Astrocyte of the spinal cord (primary cell): ENCODE measurements at regions not wholly inside any gene's neighbourhood (a gene's known extent, or its start where the extent isn't known, plus 50 kb on each side); places are given as distances from the start of the nearest gene placed in this dataset.

ENCODE experiments used
- DNase-seq: peaks from one replicate; pipeline ENCODE4 v3.0.0; 2011; ENCODE audit warnings: low read depth, low spot score
- H3K4me3 ChIP-seq: 2 replicates; pipeline ENCODE4 v1.5.1; 2011; ENCODE audit warnings: low read depth, mild to moderate bottlenecking, low read length, moderate library complexity
- CTCF ChIP-seq: IDR thresholded peaks from 2 replicates; pipeline ENCODE4 v1.5.1; 2012; ENCODE audit warnings: low read depth, mild to moderate bottlenecking, low read length, inconsistent platforms
- in situ Hi-C: cut with HindIII; loops from 2 replicates; pipeline ENCODE4 v1.10.0; 2017; ENCODE audit warnings: low sequenced_read_pairs

DNA sequence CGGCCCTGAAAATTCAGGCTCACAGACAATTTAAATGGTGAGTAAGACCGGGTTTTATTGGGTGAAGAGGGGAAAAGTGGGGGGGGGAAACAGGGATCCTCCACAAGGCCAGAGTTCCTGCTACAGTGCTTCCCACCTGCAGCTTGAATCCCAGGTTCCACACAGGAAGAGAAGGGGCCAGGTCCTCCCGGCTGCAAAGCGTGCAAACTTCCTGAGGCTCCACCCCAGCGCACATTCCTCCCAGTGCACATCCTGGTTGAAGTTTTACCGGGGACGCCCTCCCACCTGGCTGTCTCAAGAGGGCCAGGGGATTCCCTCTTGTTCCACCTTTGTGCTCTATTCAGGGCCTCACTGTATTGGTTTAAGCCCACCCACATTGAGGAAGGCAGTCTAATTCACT is 347.7 kb upstream of the REG3G start:
- no peak for DNase-seq
- no peak overlapping the region for H3K4me3 ChIP-seq
- TF ChIP-seq CTCF, result no peak
- in situ Hi-C loops, result no loop called here

DNA sequence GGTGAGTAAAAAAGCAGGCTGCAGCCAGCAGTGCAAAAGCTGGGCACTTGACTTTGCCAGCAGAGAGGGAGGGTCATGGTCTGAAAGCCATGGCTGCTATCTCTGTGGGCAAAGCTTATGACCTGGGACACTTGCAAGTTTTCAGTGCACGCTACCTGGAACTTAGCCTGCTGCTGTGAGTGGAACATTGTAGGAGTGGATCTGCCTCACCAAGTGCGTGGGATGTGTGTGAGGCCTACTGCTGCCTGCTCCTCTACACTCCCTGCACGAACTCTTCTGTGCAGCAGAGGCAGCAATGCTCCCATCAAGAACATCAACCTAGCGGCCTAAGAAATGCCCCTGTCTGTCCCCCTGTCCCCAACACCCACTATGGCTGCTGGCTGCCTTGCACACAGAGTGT is 344.1 kb upstream of the REG3G start:
- TF ChIP-seq CTCF, result no peak
- no peak for DNase-seq
- no peak overlapping the region for H3K4me3 ChIP-seq
- in situ Hi-C loops, result no loop called here

DNA sequence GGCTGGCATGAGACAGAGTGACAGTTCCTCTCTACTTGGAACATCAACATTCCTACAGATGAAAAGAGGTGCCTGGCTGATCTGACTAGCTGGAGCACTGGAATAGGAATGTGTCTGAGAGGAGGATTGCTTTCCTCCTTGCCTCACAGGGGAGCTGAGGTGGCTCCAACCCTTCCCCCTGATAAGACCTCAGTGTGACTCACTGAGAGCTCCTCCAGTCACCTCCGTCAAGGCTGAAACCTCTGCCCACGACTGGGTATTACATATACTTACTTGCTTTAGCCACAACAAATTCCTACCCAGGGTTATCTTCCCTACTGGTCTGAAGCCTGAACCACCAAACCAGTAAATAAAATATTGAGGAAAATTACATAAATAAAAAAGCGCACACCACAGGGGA is 342.7 kb upstream of the REG3G start:
- DNase-seq, result no peak
- in situ Hi-C loops, result no loop called here
- no peak for TF ChIP-seq CTCF
- no peak overlapping the region for H3K4me3 ChIP-seq

DNA sequence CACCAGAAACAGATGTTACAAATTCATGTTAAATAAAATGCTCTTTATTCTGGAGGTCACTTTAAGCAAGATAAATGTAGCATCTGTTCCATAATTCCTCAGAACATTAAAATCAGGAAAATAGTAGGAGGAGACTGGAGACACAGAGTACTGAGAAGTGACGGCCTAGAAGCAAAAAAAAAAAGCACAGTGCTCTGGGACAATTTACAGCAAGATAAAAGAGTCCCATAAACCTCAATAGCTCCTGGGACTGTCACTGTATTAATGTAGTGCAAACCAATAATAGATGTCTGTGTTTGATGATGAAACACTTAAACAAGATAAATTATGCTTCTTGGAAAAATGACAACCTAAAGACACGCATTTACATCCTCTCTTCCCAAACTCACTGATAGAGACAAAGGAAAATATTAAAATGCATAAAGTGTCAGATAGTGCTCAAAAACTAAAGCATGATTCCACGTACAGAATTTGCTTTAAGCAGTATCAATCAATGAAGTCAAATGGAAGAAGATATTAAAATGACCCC is 338.8 kb upstream of the REG3G start:
- no peak for TF ChIP-seq CTCF
- in situ Hi-C loops, result no loop called here

GRCh38 chr2:78699696-78700095 is 325.8 kb upstream of the REG3G start:
- H3K4me3 ChIP-seq, result no peak overlapping the region
- in situ Hi-C loops, result no loop called here
- DNase-seq, result no peak
- TF ChIP-seq CTCF, result no peak

More for the DNA sequence above, 338.8 kb upstream of the REG3G start:
- DNase-seq, result no peak
- no peak overlapping the region for H3K4me3 ChIP-seq

DNA sequence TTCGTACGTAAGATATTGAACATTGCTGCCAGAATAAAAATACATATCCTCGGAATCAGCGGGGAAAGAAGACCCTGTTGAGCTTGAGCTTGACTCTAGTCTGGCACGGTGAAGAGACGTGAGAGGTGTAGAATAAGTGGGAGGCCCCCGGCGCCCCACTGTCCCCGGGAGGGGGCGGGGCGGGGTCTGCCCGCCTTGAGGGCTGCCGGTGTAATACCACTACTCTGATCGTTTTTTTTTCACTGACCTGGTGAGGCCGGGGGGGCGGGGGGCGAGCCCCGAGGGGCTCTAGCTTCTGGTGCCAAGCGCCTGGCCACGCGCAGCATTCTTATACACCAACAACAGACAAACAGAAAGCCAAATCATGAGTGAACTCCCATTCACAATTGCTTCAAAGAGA is 324.0 kb upstream of the REG3G start:
- TF ChIP-seq CTCF, result no peak
- in situ Hi-C loops, result no loop called here
- H3K4me3 ChIP-seq, result no peak overlapping the region
- no peak for DNase-seq
